Skeletal muscle tissue (tissue), 3 donors: ENCODE measurements at regions not wholly inside any gene's neighbourhood (a gene's known extent, or its start where the extent isn't known, plus 50 kb on each side); places are given as distances from the start of the nearest gene placed in this dataset.

Source experiments
- H3K27ac ChIP-seq: one replicate; pipeline ENCODE4 v1.7.0; 2013; ENCODE audit warnings: mild to moderate bottlenecking, low read depth, low read length, inconsistent platforms
- H3K27me3 ChIP-seq, 3 donors: one replicate each; pipeline ENCODE4 v1.7.0; 2013; ENCODE audit warnings: low read length in 3 of 3; ENCODE audit not compliant: control insufficient read depth in 3 of 3, insufficient read depth in 3 of 3
- H3K36me3 ChIP-seq, 3 donors: one replicate each; pipeline ENCODE4 v1.7.0; 2013; ENCODE audit warnings: low read length in 3 of 3; ENCODE audit not compliant: control insufficient read depth in 3 of 3, insufficient read depth in 3 of 3
- H3K4me1 ChIP-seq, 3 donors: one replicate each; pipeline ENCODE4 v1.7.0; 2013; ENCODE audit warnings: low read length in 3 of 3, mild to moderate bottlenecking in 3 of 3; ENCODE audit not compliant: control insufficient read depth in 3 of 3, insufficient read depth in 3 of 3
- H3K4me3 ChIP-seq, 3 donors: one replicate each; pipeline ENCODE4 v1.7.0; 2013; ENCODE audit warnings: low read length in 3 of 3
- H3K9ac ChIP-seq, 3 donors: one replicate each; pipeline ENCODE4 v1.7.0; 2013; ENCODE audit warnings: low read length in 3 of 3, mild to moderate bottlenecking in 3 of 3, moderate library complexity in 2 of 3, low read depth in 1 of 3
- H3K9me3 ChIP-seq, 3 donors: one replicate each; pipeline ENCODE4 v1.7.0; 2013; ENCODE audit warnings: low read length in 3 of 3; ENCODE audit not compliant: control insufficient read depth in 3 of 3
- donor health status: Osteomylitis.

DNA sequence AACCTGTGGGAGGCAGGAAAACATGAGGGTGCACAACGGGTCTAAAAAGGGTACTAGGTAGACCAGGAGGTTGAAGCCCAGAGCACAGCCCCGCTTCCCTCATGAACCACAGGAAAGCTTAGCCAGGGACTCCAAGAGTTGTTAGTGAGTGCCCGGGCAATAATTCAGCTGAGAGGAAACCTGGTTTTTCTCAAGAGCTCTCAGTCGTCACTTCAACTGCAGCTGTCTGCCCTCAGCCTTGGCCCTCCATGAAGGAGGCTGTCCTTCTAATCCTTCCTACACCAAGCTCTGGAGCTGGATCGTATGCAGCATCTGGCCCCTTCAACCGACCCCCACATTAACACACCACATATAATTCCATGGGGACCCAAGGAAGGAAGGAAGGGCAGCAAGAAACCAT is 77.0 kb upstream of the BACE2 start:
- Histone ChIP-seq H3K4me3 (no peak overlapping the region), H3K9ac (no peak overlapping the region), H3K27me3 (peaks cover 0 to 12% (median 8%) of the 10 kb centered on the region in 3 donors), H3K4me1 (no peaks in the 10 kb centered on the region), H3K9me3 (no peaks in the 10 kb centered on the region), H3K36me3 (no peaks in the 10 kb centered on the region), H3K27ac (no peak overlapping the region)

DNA sequence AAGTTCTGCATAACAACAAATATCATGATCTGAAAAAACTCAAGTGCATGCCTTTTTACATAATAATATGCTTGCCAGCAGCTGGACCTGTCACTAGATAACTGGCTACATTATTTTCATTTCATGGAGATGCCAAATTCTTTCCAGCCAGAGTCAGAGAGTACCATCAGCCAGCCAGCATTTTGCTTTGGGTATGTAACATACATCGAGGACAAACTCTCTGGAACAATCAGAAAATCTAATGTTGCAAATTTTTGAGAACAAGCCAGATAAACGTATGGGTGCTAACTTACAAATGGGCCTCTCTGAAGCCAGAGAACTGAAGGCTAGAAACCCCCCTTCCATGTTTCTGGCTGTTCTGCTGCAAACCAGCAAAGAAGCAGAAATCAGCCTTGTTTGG is 76.3 kb upstream of the BACE2 start:
- no peak overlapping the region for H3K9ac ChIP-seq
- H3K9me3 ChIP-seq, result no peaks in the 10 kb centered on the region
- no peaks in the 10 kb centered on the region for H3K36me3 ChIP-seq
- no peak overlapping the region for H3K4me3 ChIP-seq
- no peak overlapping the region for H3K27ac ChIP-seq
- peaks cover 0 to 14% (median 4%) of the 10 kb centered on the region in 3 donors for H3K27me3 ChIP-seq
- H3K4me1 ChIP-seq, result peaks cover 0 to 4% (median 0%) of the 10 kb centered on the region in 3 donors

DNA sequence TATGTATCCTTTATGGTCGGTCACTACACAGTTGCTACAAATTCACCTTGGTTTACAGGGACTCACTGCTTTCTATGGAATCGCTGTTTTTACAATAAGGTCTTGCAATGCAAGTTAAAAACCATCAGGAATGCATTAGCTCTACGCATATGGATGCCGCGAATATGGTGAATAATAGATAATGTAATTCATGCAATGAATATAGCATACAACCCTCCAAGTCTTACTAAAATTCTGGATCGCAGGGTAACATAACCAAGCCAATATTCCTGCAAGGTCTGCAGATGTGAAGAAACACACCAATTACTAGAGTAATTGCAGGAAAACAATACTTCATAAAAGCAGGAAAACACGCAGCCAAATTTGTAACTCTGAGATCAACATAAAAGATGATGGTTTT is 75.6 kb upstream of the BACE2 start:
- no peak overlapping the region for H3K9ac ChIP-seq
- H3K27me3 ChIP-seq, result peaks cover 0 to 14% (median 3%) of the 10 kb centered on the region in 3 donors

GRCh38 chr21:41095983-41096382 is 72.0 kb upstream of the BACE2 start:
- Histone ChIP-seq H3K27me3 (peaks cover 0 to 6% (median 0%) of the 10 kb centered on the region in 3 donors), H3K9ac (no peak overlapping the region), H3K36me3 (no peaks in the 10 kb centered on the region), H3K9me3 (peaks cover 0 to 6% (median 0%) of the 10 kb centered on the region in 3 donors), H3K4me1 (peaks cover 0 to 4% (median 0%) of the 10 kb centered on the region in 3 donors), H3K27ac (no peak overlapping the region), H3K4me3 (peak overlapping the region in 1 of 3 donors; percentile 35)

More for the DNA sequence above, 75.6 kb upstream of the BACE2 start:
- Histone ChIP-seq H3K27ac (no peak overlapping the region), H3K4me3 (no peak overlapping the region), H3K4me1 (peaks cover 0 to 4% (median 0%) of the 10 kb centered on the region in 3 donors), H3K9me3 (no peaks in the 10 kb centered on the region), H3K36me3 (no peaks in the 10 kb centered on the region)

- H3K27me3 ChIP-seq, result peaks cover 0 to 6% (median 2%) of the 10 kb centered on the region in 3 donors
- peaks cover 0 to 6% (median 0%) of the 10 kb centered on the region in 3 donors for H3K9me3 ChIP-seq
- H3K36me3 ChIP-seq, result no peaks in the 10 kb centered on the region
- no peak overlapping the region for H3K9ac ChIP-seq
- no peak overlapping the region for H3K4me3 ChIP-seq
- H3K27ac ChIP-seq, result no peak overlapping the region
- peaks cover 0 to 4% (median 0%) of the 10 kb centered on the region in 3 donors for H3K4me1 ChIP-seq
Measured at GRCh38 chr21:41098076-41098475, 69.9 kb upstream of the BACE2 start.

GRCh38 chr21:41098481-41099042 is 69.4 kb upstream of the BACE2 start:
- Histone ChIP-seq H3K27ac (no peak overlapping the region), H3K27me3 (peaks cover 0 to 6% (median 2%) of the 10 kb centered on the region in 3 donors), H3K9ac (no peak overlapping the region), H3K36me3 (no peaks in the 10 kb centered on the region), H3K4me3 (no peak overlapping the region), H3K9me3 (peaks cover 0 to 6% (median 0%) of the 10 kb centered on the region in 3 donors), H3K4me1 (peaks cover 0 to 4% (median 0%) of the 10 kb centered on the region in 3 donors)

DNA sequence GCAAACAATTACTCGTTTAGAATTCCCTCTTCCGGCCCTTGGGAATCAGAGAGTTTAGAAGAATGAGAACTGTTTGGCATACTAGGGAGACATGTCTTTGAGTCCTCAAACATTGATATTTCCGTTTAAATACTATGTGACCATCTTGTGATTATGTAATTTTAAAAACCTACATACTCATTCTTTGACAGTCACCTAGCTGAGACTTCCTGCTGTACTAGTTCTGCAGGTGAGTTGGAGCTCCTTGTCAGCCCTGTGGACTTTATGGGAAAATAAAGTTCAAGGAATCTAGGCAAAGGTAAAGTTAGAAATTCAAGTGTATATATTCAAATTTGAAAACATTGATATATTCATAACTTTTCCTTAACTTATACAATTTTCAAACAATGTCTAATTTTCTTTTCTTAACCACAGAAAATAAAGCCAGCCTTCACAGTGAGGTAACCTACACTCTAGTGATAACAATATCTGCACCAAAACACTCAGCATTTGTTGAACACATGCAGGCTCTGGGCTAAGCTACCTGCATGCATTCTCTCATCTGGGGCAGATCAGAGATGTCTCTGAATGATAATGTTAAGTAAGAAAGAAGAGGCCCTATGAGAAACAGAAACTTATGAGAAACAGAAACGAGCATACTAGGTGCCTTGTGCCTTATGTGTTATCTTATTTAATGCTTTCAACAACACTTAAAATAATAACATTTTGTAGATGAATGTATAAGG is 67.0 kb upstream of the BACE2 start:
- Histone ChIP-seq H3K9me3 (peaks cover 0 to 6% (median 0%) of the 10 kb centered on the region in 3 donors), H3K9ac (no peak overlapping the region), H3K4me1 (peaks cover 0 to 4% (median 0%) of the 10 kb centered on the region in 3 donors), H3K27ac (no peak overlapping the region), H3K4me3 (no peak overlapping the region), H3K27me3 (peaks cover 0 to 11% (median 5%) of the 10 kb centered on the region in 3 donors), H3K36me3 (no peaks in the 10 kb centered on the region)

- Histone ChIP-seq H3K9me3 (peaks cover 0 to 6% (median 0%) of the 10 kb centered on the region in 3 donors), H3K27me3 (peaks cover 0 to 11% (median 7%) of the 10 kb centered on the region in 3 donors), H3K4me1 (no peaks in the 10 kb centered on the region), H3K27ac (no peak overlapping the region), H3K36me3 (no peaks in the 10 kb centered on the region), H3K9ac (no peak overlapping the region), H3K4me3 (no peak overlapping the region)
Measured at GRCh38 chr21:41102281-41102680, 65.7 kb upstream of the BACE2 start.

DNA sequence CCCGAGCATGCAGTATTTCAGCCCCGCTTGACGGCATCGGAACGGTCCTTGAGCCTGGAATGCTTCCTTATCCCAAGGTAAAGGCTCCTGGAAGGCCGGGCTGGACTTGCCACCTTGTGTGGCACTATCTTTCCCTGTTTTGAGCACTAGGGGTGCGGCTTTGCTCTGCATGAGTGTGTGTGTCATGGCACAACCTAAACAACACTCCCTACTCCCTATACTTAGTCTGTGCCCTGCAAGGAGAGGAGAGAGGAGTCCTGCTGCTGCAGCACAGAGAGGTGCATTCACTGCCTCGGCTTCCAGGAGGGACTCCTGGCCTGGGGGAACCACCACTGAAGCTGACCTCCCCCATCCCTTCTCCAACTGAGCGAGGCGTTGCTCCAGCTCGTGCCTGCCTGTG is 60.4 kb upstream of the BACE2 start:
- Histone ChIP-seq H3K36me3 (no peaks in the 10 kb centered on the region), H3K4me1 (no peaks in the 10 kb centered on the region), H3K9me3 (no peaks in the 10 kb centered on the region), H3K4me3 (no peak overlapping the region), H3K27me3 (peaks cover 9 to 34% (median 33%) of the 10 kb centered on the region in 3 donors), H3K9ac (no peak overlapping the region), H3K27ac (no peak overlapping the region)
